HCT116 (cell line): ENCODE measurements at regions not wholly inside any gene's neighbourhood (a gene's known extent, or its start where the extent isn't known, plus 50 kb on each side); places are given as distances from the start of the nearest gene placed in this dataset.

Experiments
- ATAC-seq: fragments of 200-7000 bp; cut with Tn5 transposase; 2 replicates; pipeline ENCODE4 v1.9.1; 2020; ENCODE audit warnings: mild to moderate bottlenecking, moderate library complexity
- BruUV-seq: library from RNA; stranded (reverse); fragments of 400-500 nt; replicated peaks from 2 replicates; lab custom pipeline; 2021; lab: Mats Ljungman, UMichigan
- CTCF ChIA-PET: fragments of 300-600 bp; sonication (Branson Sonifier 250); formaldehyde crosslinking; loops from one replicate; lab custom pipeline; 2021; ENCODE audit warnings: antibody characterized with exemption; lab: Charles Lee
- POLR2A ChIA-PET: fragments of 300-600, 350-600 bp; sonication (Branson Sonifier 250); formaldehyde crosslinking; loops from one replicate; lab custom pipeline; 2021; ENCODE audit warnings: antibody characterized with exemption; lab: Charles Lee
- RAD21 ChIA-PET, 2 experiments: fragments of 300-600 bp; sonication (Branson Sonifier 250); formaldehyde crosslinking; loops; one replicate each; lab custom pipeline; 2023; ENCODE audit warnings: low total read pairs in 2 of 2; ENCODE audit not compliant: uncharacterized antibody in 2 of 2, unreplicated experiment in 2 of 2, low non-redundant PET in 1 of 2; lab: Charles Lee
- DNase-seq: peaks from one replicate; pipeline ENCODE4 v3.0.0-alpha.2; 2010; ENCODE audit warnings: low read depth, low spot score
- H2AFZ ChIP-seq: fragments of 200-600 bp; shearing (Covaris generic), sonication (generic); 2 replicates; pipeline ENCODE4 v1.6.1; 2017; ENCODE audit warnings: low read depth, mixed run types, mixed read lengths, antibody characterized with exemption, low read length; ENCODE audit not compliant: poor library complexity, severe bottlenecking
- H3K27ac ChIP-seq: 2 replicates; pipeline ENCODE4 v1.5.1; 2012; ENCODE audit warnings: low read depth, low read length
- H3K27me3 ChIP-seq: fragments of 200-600 bp; sonication (generic); 2 replicates; pipeline ENCODE4 v1.6.1; 2016; ENCODE audit warnings: mixed run types, low read length, mixed read lengths; ENCODE audit not compliant: insufficient read depth
- H3K36me3 ChIP-seq, 2 experiments: fragments of 200-500 bp in 1 of 2; fragments of 200-600 bp in 1 of 2; sonication (Bioruptor generic) in 1 of 2; sonication (generic) in 1 of 2; 2 replicates each; pipeline versions ENCODE4 v1.5.1 to v1.6.1; 2014 to 2016; ENCODE audit warnings: low read length in 2 of 2, inconsistent platforms in 1 of 2, mixed read lengths in 1 of 2, mixed run types in 1 of 2; ENCODE audit not compliant: insufficient read depth in 2 of 2, control insufficient read depth in 1 of 2
- H3K4me1 ChIP-seq, 2 experiments: fragments of 200-600 bp in 1 of 2; sonication (generic) in 1 of 2; 2 replicates each; pipeline versions ENCODE4 v1.5.1 to v1.6.1; 2012 to 2017; ENCODE audit warnings: low read length in 2 of 2, inconsistent platforms in 1 of 2, mild to moderate bottlenecking in 1 of 2, mixed read lengths in 1 of 2, mixed run types in 1 of 2, moderate library complexity in 1 of 2; ENCODE audit not compliant: insufficient read depth in 2 of 2, control insufficient read depth in 1 of 2
- H3K4me2 ChIP-seq: fragments of 200-600 bp; sonication (generic); 2 replicates; pipeline ENCODE4 v1.6.1; 2017; ENCODE audit warnings: mixed run types, low read length, mixed read lengths
- H3K4me3 ChIP-seq, 2 experiments: fragments of 200-600 bp in 1 of 2; sonication (generic) in 1 of 2; replicated peaks in 1 of 2; 2 replicates each; pipeline ENCODE4 v1.5.1; 2011 to 2016; ENCODE audit warnings: low read length in 2 of 2, control low read depth in 1 of 2, low read depth in 1 of 2, mild to moderate bottlenecking in 1 of 2, mixed read lengths in 1 of 2, mixed run types in 1 of 2
- H3K79me2 ChIP-seq: fragments of 200-600 bp; sonication (generic); 2 replicates; pipeline ENCODE4 v1.6.1; 2017; ENCODE audit warnings: mild to moderate bottlenecking, mixed run types, low read length, moderate library complexity, mixed read lengths; ENCODE audit not compliant: insufficient read depth
- H3K9ac ChIP-seq: fragments of 200-600 bp; sonication (generic); 2 replicates; pipeline ENCODE4 v1.6.1; 2016; ENCODE audit warnings: low read length, mixed read lengths
- H3K9me2 ChIP-seq: fragments of 200-600 bp; sonication (generic), shearing (Covaris generic); 2 replicates; pipeline ENCODE4 v1.6.1; 2017; ENCODE audit warnings: mixed run types, mild to moderate bottlenecking, moderate library complexity; ENCODE audit not compliant: insufficient read depth
- H3K9me3 ChIP-seq, 2 experiments: fragments of 200-500 bp in 1 of 2; fragments of 200-600 bp in 1 of 2; sonication (Bioruptor generic) in 1 of 2; sonication (generic) in 1 of 2; 2 replicates each; pipeline ENCODE4 v1.6.1; 2014 to 2017; ENCODE audit warnings: low read length in 2 of 2, mixed read lengths in 2 of 2, inconsistent platforms in 1 of 2, low read depth in 1 of 2, mild to moderate bottlenecking in 1 of 2, mixed run types in 1 of 2, moderate library complexity in 1 of 2; ENCODE audit not compliant: control insufficient read depth in 1 of 2, insufficient read depth in 1 of 2
- H4K20me1 ChIP-seq: fragments of 200-600 bp; sonication (generic), shearing (Covaris generic); 2 replicates; pipeline ENCODE4 v1.6.1; 2017; ENCODE audit warnings: mixed run types, mild to moderate bottlenecking, moderate library complexity; ENCODE audit not compliant: insufficient read depth
- ATF3 ChIP-seq: IDR thresholded peaks from 2 replicates; pipeline ENCODE4 v1.6.1; 2012
- CBX3 ChIP-seq: IDR thresholded peaks from 2 replicates; pipeline ENCODE4 v1.6.1; 2012; ENCODE audit warnings: low read depth
- CEBPB ChIP-seq: IDR thresholded peaks from 2 replicates; pipeline ENCODE4 v1.6.1; 2012; ENCODE audit warnings: low read depth
- ELF1 ChIP-seq: IDR thresholded peaks from 2 replicates; pipeline ENCODE4 v1.6.1; 2012; ENCODE audit warnings: low read depth, borderline replicate concordance
- EZH2phosphoT487 ChIP-seq: fragments of 200-600 bp; IDR thresholded peaks from 2 replicates; pipeline ENCODE4 v1.6.1; 2018; ENCODE audit warnings: antibody characterized with exemption, borderline replicate concordance
- FOSL1 ChIP-seq: IDR thresholded peaks from 2 replicates; pipeline ENCODE4 v1.6.1; 2012; ENCODE audit warnings: low read depth
- JUND ChIP-seq: IDR thresholded peaks from 2 replicates; pipeline ENCODE4 v1.6.1; 2012
- SIN3A ChIP-seq: IDR thresholded peaks from 2 replicates; pipeline ENCODE4 v1.6.1; 2012; ENCODE audit warnings: low read depth
- SRF ChIP-seq: IDR thresholded peaks from 2 replicates; pipeline ENCODE4 v1.6.1; 2012; ENCODE audit warnings: low read depth
- TCF7L2 ChIP-seq: IDR thresholded peaks from 2 replicates; pipeline ENCODE4 v1.7.0; 2011; ENCODE audit warnings: borderline replicate concordance, inconsistent platforms; ENCODE audit not compliant: insufficient read depth, insufficient read length; ENCODE audit errors: extremely low read depth
- YY1 ChIP-seq: IDR thresholded peaks from 2 replicates; pipeline ENCODE4 v1.6.1; 2011; ENCODE audit warnings: low read length, low read depth, moderate library complexity, mild to moderate bottlenecking; ENCODE audit not compliant: insufficient replicate concordance; ENCODE audit errors: extremely low read depth
- ZBTB33 ChIP-seq: IDR thresholded peaks from 2 replicates; pipeline ENCODE4 v1.6.1; 2011; ENCODE audit warnings: mild to moderate bottlenecking, low read length, moderate library complexity; ENCODE audit not compliant: insufficient replicate concordance; ENCODE audit errors: extremely low read depth
- intact Hi-C: fragments of 100-400 bp; cut with micrococcal nuclease; formaldehyde crosslinking; loops from 2 replicates; pipeline ENCODE4 v1.10.0; 2022
- TF ChIP-seq, protein P1 (sequence below), 3 experiments: fragments of 200-600 bp in 1 of 3; sonication (generic) in 1 of 3; IDR thresholded peaks in 2 of 3; conservative IDR thresholded peaks in 1 of 3; 2 replicates each; pipeline ENCODE4 v1.5.1; 2012 to 2017; ENCODE audit warnings: low read depth in 2 of 3, low read length in 2 of 3, antibody characterized with exemption in 1 of 3, borderline replicate concordance in 1 of 3, control low read depth in 1 of 3, mild to moderate bottlenecking in 1 of 3, mixed read lengths in 1 of 3, mixed run types in 1 of 3, moderate library complexity in 1 of 3; ENCODE audit not compliant: insufficient read depth in 1 of 3

GRCh38 chr4:119858176-119858575 is 208.5 kb downstream of the MAD2L1 start:
- POLR2A ChIA-PET, result no interaction called here
- Histone ChIP-seq H3K4me2 (no peak overlapping the region), H3K4me3 (no peak overlapping the region), H3K9ac (no peak overlapping the region), H2AFZ (no peak overlapping the region), H3K9me3 (no peaks in the 10 kb centered on the region)
- RAD21 ChIA-PET, result no interaction called here
- no peak for TF ChIP-seq TCF7L2
- TF ChIP-seq CBX3, result no peak
- TF ChIP-seq, all 23 proteins: peak for 0
- no peaks in the 10 kb centered on the region for H3K36me3 ChIP-seq
- H3K79me2 ChIP-seq, result no peaks in the 10 kb centered on the region
- H4K20me1 ChIP-seq, result no peaks in the 10 kb centered on the region
- H3K27ac ChIP-seq, result no peak overlapping the region
- H3K4me1 ChIP-seq, result no peaks in the 10 kb centered on the region
- no peaks in the 10 kb centered on the region for H3K27me3 ChIP-seq
- no peaks in the 10 kb centered on the region for H3K9me2 ChIP-seq
- intact Hi-C loops, result no loop called here
- ATAC-seq (no peak), DNase-seq (no peak)
- CTCF ChIA-PET, result no interaction called here
- no TSS peak for BruUV-seq

GRCh38 chr4:119854364-119854763 is 212.3 kb downstream of the MAD2L1 start:
- Histone ChIP-seq H2AFZ (no peak overlapping the region), H3K4me2 (no peak overlapping the region), H3K9ac (no peak overlapping the region), H3K27ac (no peak overlapping the region), H3K4me3 (no peak overlapping the region), H3K36me3 (no peaks in the 10 kb centered on the region), H3K9me3 (no peaks in the 10 kb centered on the region), H3K27me3 (no peaks in the 10 kb centered on the region), H4K20me1 (no peaks in the 10 kb centered on the region), H3K4me1 (no peaks in the 10 kb centered on the region), H3K9me2 (no peaks in the 10 kb centered on the region), H3K79me2 (no peaks in the 10 kb centered on the region)
- no peak for DNase-seq
- TF ChIP-seq SIN3A (no peak), SRF (no peak), ATF3 (no peak), ZBTB33 (no peak), EZH2phosphoT487 (no peak), ELF1 (no peak), CEBPB (no peak), CBX3 (no peak), FOSL1 (no peak), JUND (no peak), YY1 (no peak)
- TF ChIP-seq, protein P1, sequence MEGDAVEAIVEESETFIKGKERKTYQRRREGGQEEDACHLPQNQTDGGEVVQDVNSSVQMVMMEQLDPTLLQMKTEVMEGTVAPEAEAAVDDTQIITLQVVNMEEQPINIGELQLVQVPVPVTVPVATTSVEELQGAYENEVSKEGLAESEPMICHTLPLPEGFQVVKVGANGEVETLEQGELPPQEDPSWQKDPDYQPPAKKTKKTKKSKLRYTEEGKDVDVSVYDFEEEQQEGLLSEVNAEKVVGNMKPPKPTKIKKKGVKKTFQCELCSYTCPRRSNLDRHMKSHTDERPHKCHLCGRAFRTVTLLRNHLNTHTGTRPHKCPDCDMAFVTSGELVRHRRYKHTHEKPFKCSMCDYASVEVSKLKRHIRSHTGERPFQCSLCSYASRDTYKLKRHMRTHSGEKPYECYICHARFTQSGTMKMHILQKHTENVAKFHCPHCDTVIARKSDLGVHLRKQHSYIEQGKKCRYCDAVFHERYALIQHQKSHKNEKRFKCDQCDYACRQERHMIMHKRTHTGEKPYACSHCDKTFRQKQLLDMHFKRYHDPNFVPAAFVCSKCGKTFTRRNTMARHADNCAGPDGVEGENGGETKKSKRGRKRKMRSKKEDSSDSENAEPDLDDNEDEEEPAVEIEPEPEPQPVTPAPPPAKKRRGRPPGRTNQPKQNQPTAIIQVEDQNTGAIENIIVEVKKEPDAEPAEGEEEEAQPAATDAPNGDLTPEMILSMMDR (IDR thresholded peaks at IDR 0.05 in 2 of 3, conservative IDR thresholded peaks at IDR 0.05 in 1 of 3; ENCODE audit: borderline replicate concordance in 1 of 3, insufficient read depth in 1 of 3, low read depth in 2 of 3, low read length in 2 of 3), result no peak
- no TSS peak for BruUV-seq
- ChIA-PET RAD21 (no interaction called here), CTCF (no interaction called here), POLR2A (no interaction called here)
- intact Hi-C loops, result no loop called here
- no peak for ATAC-seq
